ENCODE measurements at regions not wholly inside any gene's neighbourhood (a gene's known extent, or its start where the extent isn't known, plus 50 kb on each side); places are given as distances from the start of the nearest gene placed in this dataset.

DNA sequence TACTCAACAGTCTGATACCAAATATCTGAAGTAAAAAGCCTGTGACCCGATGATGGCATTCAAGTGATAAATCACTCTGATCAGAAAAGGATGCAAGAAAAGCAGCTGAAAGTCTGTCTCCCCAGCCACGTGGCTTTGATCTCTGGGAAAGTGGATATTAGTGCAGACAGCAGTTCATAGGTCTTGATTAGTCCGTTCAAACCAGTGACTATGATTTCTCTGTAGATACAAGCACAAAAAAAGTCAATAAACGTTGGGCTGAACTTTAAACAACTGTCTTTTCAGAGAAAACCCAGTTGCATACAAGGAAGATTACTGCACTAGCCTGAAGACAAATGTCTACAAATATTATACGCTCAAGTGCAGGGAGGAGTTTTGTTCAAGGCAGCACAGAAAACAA lies 107.7 kb upstream of the CDC42EP3 start:
- TF ChIP-seq, protein P1, sequence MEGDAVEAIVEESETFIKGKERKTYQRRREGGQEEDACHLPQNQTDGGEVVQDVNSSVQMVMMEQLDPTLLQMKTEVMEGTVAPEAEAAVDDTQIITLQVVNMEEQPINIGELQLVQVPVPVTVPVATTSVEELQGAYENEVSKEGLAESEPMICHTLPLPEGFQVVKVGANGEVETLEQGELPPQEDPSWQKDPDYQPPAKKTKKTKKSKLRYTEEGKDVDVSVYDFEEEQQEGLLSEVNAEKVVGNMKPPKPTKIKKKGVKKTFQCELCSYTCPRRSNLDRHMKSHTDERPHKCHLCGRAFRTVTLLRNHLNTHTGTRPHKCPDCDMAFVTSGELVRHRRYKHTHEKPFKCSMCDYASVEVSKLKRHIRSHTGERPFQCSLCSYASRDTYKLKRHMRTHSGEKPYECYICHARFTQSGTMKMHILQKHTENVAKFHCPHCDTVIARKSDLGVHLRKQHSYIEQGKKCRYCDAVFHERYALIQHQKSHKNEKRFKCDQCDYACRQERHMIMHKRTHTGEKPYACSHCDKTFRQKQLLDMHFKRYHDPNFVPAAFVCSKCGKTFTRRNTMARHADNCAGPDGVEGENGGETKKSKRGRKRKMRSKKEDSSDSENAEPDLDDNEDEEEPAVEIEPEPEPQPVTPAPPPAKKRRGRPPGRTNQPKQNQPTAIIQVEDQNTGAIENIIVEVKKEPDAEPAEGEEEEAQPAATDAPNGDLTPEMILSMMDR (IDR thresholded peaks at IDR 0.05; ENCODE audit: low read depth, low read length, missing input control) = no peak
- TF ChIP-seq, protein P2, sequence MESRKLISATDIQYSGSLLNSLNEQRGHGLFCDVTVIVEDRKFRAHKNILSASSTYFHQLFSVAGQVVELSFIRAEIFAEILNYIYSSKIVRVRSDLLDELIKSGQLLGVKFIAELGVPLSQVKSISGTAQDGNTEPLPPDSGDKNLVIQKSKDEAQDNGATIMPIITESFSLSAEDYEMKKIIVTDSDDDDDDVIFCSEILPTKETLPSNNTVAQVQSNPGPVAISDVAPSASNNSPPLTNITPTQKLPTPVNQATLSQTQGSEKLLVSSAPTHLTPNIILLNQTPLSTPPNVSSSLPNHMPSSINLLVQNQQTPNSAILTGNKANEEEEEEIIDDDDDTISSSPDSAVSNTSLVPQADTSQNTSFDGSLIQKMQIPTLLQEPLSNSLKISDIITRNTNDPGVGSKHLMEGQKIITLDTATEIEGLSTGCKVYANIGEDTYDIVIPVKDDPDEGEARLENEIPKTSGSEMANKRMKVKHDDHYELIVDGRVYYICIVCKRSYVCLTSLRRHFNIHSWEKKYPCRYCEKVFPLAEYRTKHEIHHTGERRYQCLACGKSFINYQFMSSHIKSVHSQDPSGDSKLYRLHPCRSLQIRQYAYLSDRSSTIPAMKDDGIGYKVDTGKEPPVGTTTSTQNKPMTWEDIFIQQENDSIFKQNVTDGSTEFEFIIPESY (IDR thresholded peaks at IDR 0.05) = no peak
- no peak for TF ChIP-seq GABPA (IDR thresholded peaks at IDR 0.05 in 1 of 2, conservative IDR thresholded peaks at IDR 0.05 in 1 of 2)
- TF ChIP-seq, protein P3, sequence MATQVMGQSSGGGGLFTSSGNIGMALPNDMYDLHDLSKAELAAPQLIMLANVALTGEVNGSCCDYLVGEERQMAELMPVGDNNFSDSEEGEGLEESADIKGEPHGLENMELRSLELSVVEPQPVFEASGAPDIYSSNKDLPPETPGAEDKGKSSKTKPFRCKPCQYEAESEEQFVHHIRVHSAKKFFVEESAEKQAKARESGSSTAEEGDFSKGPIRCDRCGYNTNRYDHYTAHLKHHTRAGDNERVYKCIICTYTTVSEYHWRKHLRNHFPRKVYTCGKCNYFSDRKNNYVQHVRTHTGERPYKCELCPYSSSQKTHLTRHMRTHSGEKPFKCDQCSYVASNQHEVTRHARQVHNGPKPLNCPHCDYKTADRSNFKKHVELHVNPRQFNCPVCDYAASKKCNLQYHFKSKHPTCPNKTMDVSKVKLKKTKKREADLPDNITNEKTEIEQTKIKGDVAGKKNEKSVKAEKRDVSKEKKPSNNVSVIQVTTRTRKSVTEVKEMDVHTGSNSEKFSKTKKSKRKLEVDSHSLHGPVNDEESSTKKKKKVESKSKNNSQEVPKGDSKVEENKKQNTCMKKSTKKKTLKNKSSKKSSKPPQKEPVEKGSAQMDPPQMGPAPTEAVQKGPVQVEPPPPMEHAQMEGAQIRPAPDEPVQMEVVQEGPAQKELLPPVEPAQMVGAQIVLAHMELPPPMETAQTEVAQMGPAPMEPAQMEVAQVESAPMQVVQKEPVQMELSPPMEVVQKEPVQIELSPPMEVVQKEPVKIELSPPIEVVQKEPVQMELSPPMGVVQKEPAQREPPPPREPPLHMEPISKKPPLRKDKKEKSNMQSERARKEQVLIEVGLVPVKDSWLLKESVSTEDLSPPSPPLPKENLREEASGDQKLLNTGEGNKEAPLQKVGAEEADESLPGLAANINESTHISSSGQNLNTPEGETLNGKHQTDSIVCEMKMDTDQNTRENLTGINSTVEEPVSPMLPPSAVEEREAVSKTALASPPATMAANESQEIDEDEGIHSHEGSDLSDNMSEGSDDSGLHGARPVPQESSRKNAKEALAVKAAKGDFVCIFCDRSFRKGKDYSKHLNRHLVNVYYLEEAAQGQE (IDR thresholded peaks at IDR 0.05) = no peak
- TF ChIP-seq, protein P4, sequence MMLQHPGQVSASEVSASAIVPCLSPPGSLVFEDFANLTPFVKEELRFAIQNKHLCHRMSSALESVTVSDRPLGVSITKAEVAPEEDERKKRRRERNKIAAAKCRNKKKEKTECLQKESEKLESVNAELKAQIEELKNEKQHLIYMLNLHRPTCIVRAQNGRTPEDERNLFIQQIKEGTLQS (IDR thresholded peaks at IDR 0.05) = no peak
- TF ChIP-seq YY1 (IDR thresholded peaks at IDR 0.05) = no peak
- TF ChIP-seq TAF1 (conservative IDR thresholded peaks at IDR 0.05) = no peak
- TF ChIP-seq, protein P5, sequence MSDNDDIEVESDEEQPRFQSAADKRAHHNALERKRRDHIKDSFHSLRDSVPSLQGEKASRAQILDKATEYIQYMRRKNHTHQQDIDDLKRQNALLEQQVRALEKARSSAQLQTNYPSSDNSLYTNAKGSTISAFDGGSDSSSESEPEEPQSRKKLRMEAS (IDR thresholded peaks at IDR 0.05) = no peak
- no peak for TF ChIP-seq RAD21 (IDR thresholded peaks at IDR 0.05)
- no peak for TF ChIP-seq SP1 (IDR thresholded peaks at IDR 0.05)
- TF ChIP-seq NR2F2 (IDR thresholded peaks at IDR 0.05) = no peak
- TF ChIP-seq FOXA1 (IDR thresholded peaks at IDR 0.05) = no peak
